GM12878 (cell line): ENCODE measurements at regions not wholly inside any gene's neighbourhood (a gene's known extent, or its start where the extent isn't known, plus 50 kb on each side); places are given as distances from the start of the nearest gene placed in this dataset.
A peak's percentile ranks its signal among the peaks of the same experiment; 100 is the strongest.

Experiments
- ATF7 ChIP-seq: fragments of 450-650 bp; IDR thresholded peaks from 2 replicates; pipeline ENCODE4 v1.6.1; 2016; ENCODE audit warnings: low read depth, mild to moderate bottlenecking
- BCL11A ChIP-seq: IDR thresholded peaks from 2 replicates; pipeline ENCODE4 v1.6.1; 2011; ENCODE audit warnings: low read depth, low read length
- BRCA1 ChIP-seq: IDR thresholded peaks from 2 replicates; pipeline ENCODE4 v1.6.1; 2011; ENCODE audit warnings: low read depth, low read length, improper control_type of control experiment
- ELK1 ChIP-seq: IDR thresholded peaks from 2 replicates; pipeline ENCODE4 v1.6.1; 2012; ENCODE audit warnings: low read depth, low read length, improper control_type of control experiment
- EP300 ChIP-seq, 2 experiments: fragments of 150-350 bp in 1 of 2; IDR thresholded peaks; 2 replicates each; pipeline ENCODE4 v1.6.1; 2011 to 2012; ENCODE audit warnings: low read depth in 2 of 2, low read length in 2 of 2, borderline replicate concordance in 1 of 2, improper control_type of control experiment in 1 of 2, inconsistent platforms in 1 of 2; ENCODE audit not compliant: control insufficient read depth in 1 of 2
- JUNB ChIP-seq: IDR thresholded peaks from 2 replicates; pipeline ENCODE4 v1.6.1; 2016; ENCODE audit warnings: antibody characterized with exemption, mild to moderate bottlenecking
- MLLT1 ChIP-seq: fragments of 450-650 bp; IDR thresholded peaks from 2 replicates; pipeline ENCODE4 v1.6.1; 2016; ENCODE audit warnings: mild to moderate bottlenecking
- NFIC ChIP-seq: IDR thresholded peaks from 2 replicates; pipeline ENCODE4 v1.6.1; 2012; ENCODE audit warnings: low read depth, mild to moderate bottlenecking, inconsistent platforms, low read length, moderate library complexity
- PRDM15 ChIP-seq: fragments of 450-650 bp; formaldehyde crosslinking; IDR thresholded peaks from 2 replicates; pipeline ENCODE4 v1.4.0; 2020; ENCODE audit warnings: mild to moderate bottlenecking, moderate library complexity
- ZBTB11 ChIP-seq: fragments of 450-650 bp; formaldehyde crosslinking; IDR thresholded peaks from 2 replicates; pipeline ENCODE4 v1.5.0; 2022; ENCODE audit warnings: mild to moderate bottlenecking, missing genetic modification characterization
- TF ChIP-seq, protein P1 (sequence below): IDR thresholded peaks from 2 replicates; pipeline ENCODE4 v1.6.1; 2012; ENCODE audit warnings: low read length, inconsistent platforms
- TF ChIP-seq, protein P2 (sequence below): fragments of 450-650 bp; IDR thresholded peaks from 2 replicates; pipeline ENCODE4 v1.6.1; 2016; ENCODE audit warnings: mild to moderate bottlenecking, moderate library complexity, borderline replicate concordance

DNA sequence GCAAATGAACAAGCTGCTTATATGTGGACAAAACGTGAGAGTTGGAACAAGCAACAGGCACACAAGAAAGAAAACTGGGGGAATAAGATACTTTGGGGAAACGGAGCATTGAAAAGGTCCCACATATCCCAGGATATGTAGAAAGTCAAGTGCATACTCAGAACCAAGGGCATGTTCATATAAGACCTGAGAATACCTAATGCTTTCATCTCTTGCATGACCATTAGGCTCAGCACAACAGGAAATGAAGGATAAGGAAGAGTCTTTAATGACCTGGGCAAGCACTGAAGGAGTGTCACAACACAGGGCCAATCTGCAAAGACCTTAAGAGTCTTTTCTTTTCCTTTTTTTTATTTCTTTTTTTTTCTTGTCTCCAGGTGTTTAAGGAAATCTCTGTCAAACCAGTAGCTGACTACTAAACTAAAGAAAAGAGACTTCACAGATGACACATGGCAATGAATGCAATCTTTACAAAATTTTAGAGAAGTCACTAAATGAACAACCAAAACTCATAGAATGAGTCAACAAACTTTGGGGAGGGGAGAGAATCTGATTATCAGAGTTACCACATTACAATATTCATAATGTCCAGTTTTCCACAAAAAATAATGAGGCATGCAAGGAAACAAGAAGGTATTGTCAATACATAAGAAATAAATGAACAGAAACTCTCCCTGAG is 67.9 kb upstream of the STK26 start (continued):
- TF ChIP-seq PRDM15 (no peak), ATF7 (no peak), JUNB (peak; percentile 97), MLLT1 (no peak), ZBTB11 (CRISPR knock-in tag) (no peak), EP300 (IDR thresholded peaks at IDR 0.05; ENCODE audit: borderline replicate concordance in 1 of 2, control insufficient read depth in 1 of 2, low read depth in 2 of 2, low read length in 2 of 2) (peak in 1 of 2 experiments; percentile 18; a peak in 1 of 4 replicates), BRCA1 (no peak), NFIC (peak; percentile 80), ELK1 (no peak), BCL11A (peak; percentile 45; the same call in 1 of the 2 replicates)
- TF ChIP-seq, protein P1, sequence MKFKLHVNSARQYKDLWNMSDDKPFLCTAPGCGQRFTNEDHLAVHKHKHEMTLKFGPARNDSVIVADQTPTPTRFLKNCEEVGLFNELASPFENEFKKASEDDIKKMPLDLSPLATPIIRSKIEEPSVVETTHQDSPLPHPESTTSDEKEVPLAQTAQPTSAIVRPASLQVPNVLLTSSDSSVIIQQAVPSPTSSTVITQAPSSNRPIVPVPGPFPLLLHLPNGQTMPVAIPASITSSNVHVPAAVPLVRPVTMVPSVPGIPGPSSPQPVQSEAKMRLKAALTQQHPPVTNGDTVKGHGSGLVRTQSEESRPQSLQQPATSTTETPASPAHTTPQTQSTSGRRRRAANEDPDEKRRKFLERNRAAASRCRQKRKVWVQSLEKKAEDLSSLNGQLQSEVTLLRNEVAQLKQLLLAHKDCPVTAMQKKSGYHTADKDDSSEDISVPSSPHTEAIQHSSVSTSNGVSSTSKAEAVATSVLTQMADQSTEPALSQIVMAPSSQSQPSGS = 0 out of 2 replicates have a peak, but pooled peaks have one; percentile 49
- TF ChIP-seq, protein P2, sequence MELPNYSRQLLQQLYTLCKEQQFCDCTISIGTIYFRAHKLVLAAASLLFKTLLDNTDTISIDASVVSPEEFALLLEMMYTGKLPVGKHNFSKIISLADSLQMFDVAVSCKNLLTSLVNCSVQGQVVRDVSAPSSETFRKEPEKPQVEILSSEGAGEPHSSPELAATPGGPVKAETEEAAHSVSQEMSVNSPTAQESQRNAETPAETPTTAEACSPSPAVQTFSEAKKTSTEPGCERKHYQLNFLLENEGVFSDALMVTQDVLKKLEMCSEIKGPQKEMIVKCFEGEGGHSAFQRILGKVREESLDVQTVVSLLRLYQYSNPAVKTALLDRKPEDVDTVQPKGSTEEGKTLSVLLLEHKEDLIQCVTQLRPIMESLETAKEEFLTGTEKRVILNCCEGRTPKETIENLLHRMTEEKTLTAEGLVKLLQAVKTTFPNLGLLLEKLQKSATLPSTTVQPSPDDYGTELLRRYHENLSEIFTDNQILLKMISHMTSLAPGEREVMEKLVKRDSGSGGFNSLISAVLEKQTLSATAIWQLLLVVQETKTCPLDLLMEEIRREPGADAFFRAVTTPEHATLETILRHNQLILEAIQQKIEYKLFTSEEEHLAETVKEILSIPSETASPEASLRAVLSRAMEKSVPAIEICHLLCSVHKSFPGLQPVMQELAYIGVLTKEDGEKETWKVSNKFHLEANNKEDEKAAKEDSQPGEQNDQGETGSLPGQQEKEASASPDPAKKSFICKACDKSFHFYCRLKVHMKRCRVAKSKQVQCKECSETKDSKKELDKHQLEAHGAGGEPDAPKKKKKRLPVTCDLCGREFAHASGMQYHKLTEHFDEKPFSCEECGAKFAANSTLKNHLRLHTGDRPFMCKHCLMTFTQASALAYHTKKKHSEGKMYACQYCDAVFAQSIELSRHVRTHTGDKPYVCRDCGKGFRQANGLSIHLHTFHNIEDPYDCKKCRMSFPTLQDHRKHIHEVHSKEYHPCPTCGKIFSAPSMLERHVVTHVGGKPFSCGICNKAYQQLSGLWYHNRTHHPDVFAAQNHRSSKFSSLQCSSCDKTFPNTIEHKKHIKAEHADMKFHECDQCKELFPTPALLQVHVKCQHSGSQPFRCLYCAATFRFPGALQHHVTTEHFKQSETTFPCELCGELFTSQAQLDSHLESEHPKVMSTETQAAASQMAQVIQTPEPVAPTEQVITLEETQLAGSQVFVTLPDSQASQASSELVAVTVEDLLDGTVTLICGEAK = no peak
